ENCODE measurements at regions not wholly inside any gene's neighbourhood (a gene's known extent, or its start where the extent isn't known, plus 50 kb on each side); places are given as distances from the start of the nearest gene placed in this dataset.

- no peaks in the 10 kb centered on the region for H3K9me3 ChIP-seq (ENCODE audit: insufficient read depth, low read depth, low read length)
- H3K27ac ChIP-seq (ENCODE audit: low read depth, low read length), result no peak overlapping the region
- H3K4me2 ChIP-seq (ENCODE audit: low read length), result no peak overlapping the region
- H4K20me1 ChIP-seq (ENCODE audit: insufficient read depth, low read length), result no peaks in the 10 kb centered on the region
- no peak for TF ChIP-seq CTCF (IDR thresholded peaks at IDR 0.05; ENCODE audit: insufficient read depth, low read depth, low read length)
- TF ChIP-seq EZH2 (IDR thresholded peaks at IDR 0.05; ENCODE audit: insufficient read depth, low read length), result no peak
- Mint-ChIP-seq H3K36me3 (ENCODE audit: low read depth, unreplicated experiment) (no peaks in the 10 kb centered on the region), H3K27ac (ENCODE audit: unreplicated experiment) (no peak overlapping the region), H3K9me3 (ENCODE audit: unreplicated experiment) (peaks cover 6% of the 10 kb centered on the region), H3K27me3 (ENCODE audit: low read depth, unreplicated experiment) (peaks cover 2% of the 10 kb centered on the region), H3K4me3 (ENCODE audit: unreplicated experiment) (no peak overlapping the region), H3K4me1 (ENCODE audit: low read depth, unreplicated experiment) (no peaks in the 10 kb centered on the region)
- DNase-seq (ENCODE audit: low read depth), result no peak
- no peak overlapping the region for H3K4me3 ChIP-seq (ENCODE audit: insufficient read depth, low read depth, low read length)
- H3K79me2 ChIP-seq (ENCODE audit: insufficient read depth, low read length), result no peaks in the 10 kb centered on the region
- no peaks in the 10 kb centered on the region for H3K36me3 ChIP-seq (ENCODE audit: insufficient read depth, low read length)
- H3K4me1 ChIP-seq (ENCODE audit: insufficient read depth, low read length), result no peaks in the 10 kb centered on the region
- no peak overlapping the region for H2AFZ ChIP-seq (ENCODE audit: low read depth, low read length)
- no peak overlapping the region for H3K9ac ChIP-seq (ENCODE audit: low read length)
- no peaks in the 10 kb centered on the region for H3K27me3 ChIP-seq (ENCODE audit: insufficient read depth, low read length)
- FAIRE-seq, result no peak
Measured at GRCh38 chr2:161010503-161011015, 149.7 kb upstream of the TANK start.

GRCh38 chr2:161017780-161018470, 142.3 kb upstream of the TANK start:
- Mint-ChIP-seq H3K9me3 (ENCODE audit: unreplicated experiment) (peaks cover 11% of the 10 kb centered on the region), H3K27ac (ENCODE audit: unreplicated experiment) (no peak overlapping the region), H3K36me3 (ENCODE audit: low read depth, unreplicated experiment) (no peaks in the 10 kb centered on the region), H3K27me3 (ENCODE audit: low read depth, unreplicated experiment) (no peaks in the 10 kb centered on the region), H3K4me3 (ENCODE audit: unreplicated experiment) (no peak overlapping the region), H3K4me1 (ENCODE audit: low read depth, unreplicated experiment) (no peaks in the 10 kb centered on the region)
- Histone ChIP-seq H3K27me3 (ENCODE audit: insufficient read depth, low read length) (no peaks in the 10 kb centered on the region), H3K4me1 (ENCODE audit: insufficient read depth, low read length) (no peaks in the 10 kb centered on the region), H2AFZ (ENCODE audit: low read depth, low read length) (no peak overlapping the region), H3K79me2 (ENCODE audit: insufficient read depth, low read length) (no peaks in the 10 kb centered on the region), H4K20me1 (ENCODE audit: insufficient read depth, low read length) (no peaks in the 10 kb centered on the region), H3K4me3 (ENCODE audit: insufficient read depth, low read depth, low read length) (no peak overlapping the region), H3K9ac (ENCODE audit: low read length) (no peak overlapping the region), H3K9me3 (ENCODE audit: insufficient read depth, low read depth, low read length) (no peaks in the 10 kb centered on the region), H3K36me3 (ENCODE audit: insufficient read depth, low read length) (no peaks in the 10 kb centered on the region), H3K4me2 (ENCODE audit: low read length) (no peak overlapping the region), H3K27ac (ENCODE audit: low read depth, low read length) (no peak overlapping the region)
- FAIRE-seq, result no peak
- DNase-seq (ENCODE audit: low read depth), result no peak
- TF ChIP-seq CTCF (IDR thresholded peaks at IDR 0.05; ENCODE audit: insufficient read depth, low read depth, low read length), result no peak
- no peak for TF ChIP-seq EZH2 (IDR thresholded peaks at IDR 0.05; ENCODE audit: insufficient read depth, low read length)

GRCh38 chr2:161019311-161019710, 140.9 kb upstream of the TANK start:
- Histone ChIP-seq H4K20me1 (ENCODE audit: insufficient read depth, low read length) (no peaks in the 10 kb centered on the region), H3K4me3 (ENCODE audit: insufficient read depth, low read depth, low read length) (no peak overlapping the region), H3K36me3 (ENCODE audit: insufficient read depth, low read length) (no peaks in the 10 kb centered on the region), H3K27me3 (ENCODE audit: insufficient read depth, low read length) (no peaks in the 10 kb centered on the region), H3K79me2 (ENCODE audit: insufficient read depth, low read length) (no peaks in the 10 kb centered on the region), H3K9ac (ENCODE audit: low read length) (no peak overlapping the region), H3K4me2 (ENCODE audit: low read length) (no peak overlapping the region), H3K27ac (ENCODE audit: low read depth, low read length) (no peak overlapping the region), H2AFZ (ENCODE audit: low read depth, low read length) (no peak overlapping the region), H3K4me1 (ENCODE audit: insufficient read depth, low read length) (no peaks in the 10 kb centered on the region), H3K9me3 (ENCODE audit: insufficient read depth, low read depth, low read length) (no peaks in the 10 kb centered on the region)
- no peak for DNase-seq (ENCODE audit: low read depth)
- no peak for FAIRE-seq
- Mint-ChIP-seq H3K36me3 (ENCODE audit: low read depth, unreplicated experiment) (no peaks in the 10 kb centered on the region), H3K27me3 (ENCODE audit: low read depth, unreplicated experiment) (no peaks in the 10 kb centered on the region), H3K4me1 (ENCODE audit: low read depth, unreplicated experiment) (no peaks in the 10 kb centered on the region), H3K4me3 (ENCODE audit: unreplicated experiment) (no peak overlapping the region), H3K27ac (ENCODE audit: unreplicated experiment) (no peak overlapping the region), H3K9me3 (ENCODE audit: unreplicated experiment) (peaks cover 11% of the 10 kb centered on the region)
- TF ChIP-seq CTCF (IDR thresholded peaks at IDR 0.05; ENCODE audit: insufficient read depth, low read depth, low read length) (no peak), EZH2 (IDR thresholded peaks at IDR 0.05; ENCODE audit: insufficient read depth, low read length) (no peak)

Data from astrocyte (in vitro differentiated cells and primary cell).